ENCODE measurements at regions not wholly inside any gene's neighbourhood (a gene's known extent, or its start where the extent isn't known, plus 50 kb on each side); places are given as distances from the start of the nearest gene placed in this dataset.
A peak's percentile ranks its signal among the peaks of the same experiment; 100 is the strongest.
"Not testable (repeated sequence)": the region's sequence is repeated elsewhere in the genome, so short reads cannot be mapped to it uniquely, and the experiment has no call there.

- 80 to 84% (median 82%) methylated on average over 14 of the region's 14 CpGs for WGBS, 4 donors
- Histone ChIP-seq H3K4me1 (replicated peaks in 1 of 2) (no peaks in the 10 kb centered on the region), H3K36me3 (replicated peaks in 1 of 2) (no peaks in the 10 kb centered on the region), H3K4me3 (no peak overlapping the region), H3K27ac (no peak overlapping the region), H3K27me3 (no peaks in the 10 kb centered on the region), H3K9me3 (replicated peaks in 1 of 3) (no peaks in the 10 kb centered on the region)
- peak in 2 of 7 donors; percentile 7 to 11 for DNase-seq
- TF ChIP-seq CTCF (IDR thresholded peaks at IDR 0.05) (no peak), POLR2A (IDR thresholded peaks at IDR 0.05) (no peak)
- intact Hi-C loops (cut with DNase I): no loop called here
Measured at GRCh38 chr22:47303161-47303890, 540.9 kb downstream of the TBC1D22A start.

GRCh38 chr22:47302587-47302986, 540.1 kb downstream of the TBC1D22A start:
- H3K27ac ChIP-seq; intact Hi-C loops (cut with DNase I); H3K4me1 ChIP-seq (replicated peaks in 1 of 2); H3K27me3 ChIP-seq; DNase-seq; H3K36me3 ChIP-seq (replicated peaks in 1 of 2); H3K4me3 ChIP-seq; H3K9me3 ChIP-seq (replicated peaks in 1 of 3): not testable (repeated sequence)
- 70 to 83% (median 81%) methylated on average over 1 of the region's 1 CpG for WGBS, 4 donors

- intact Hi-C loops (cut with DNase I): no loop called here
- H3K4me1 ChIP-seq (replicated peaks in 1 of 2): no peaks in the 10 kb centered on the region
- H3K27me3 ChIP-seq: no peaks in the 10 kb centered on the region
- no peak overlapping the region for H3K27ac ChIP-seq
- no peaks in the 10 kb centered on the region for H3K36me3 ChIP-seq (replicated peaks in 1 of 2)
- 75 to 80% (median 79%) methylated on average over 9 to 13 of the region's 13 CpGs for WGBS, 4 donors
- H3K4me3 ChIP-seq: no peak overlapping the region
- TF ChIP-seq POLR2A (IDR thresholded peaks at IDR 0.05) (no peak), CTCF (IDR thresholded peaks at IDR 0.05) (no peak)
- peak in 2 of 7 donors; percentile 9 to 23 for DNase-seq
- H3K9me3 ChIP-seq (replicated peaks in 1 of 3): no peaks in the 10 kb centered on the region
Measured at GRCh38 chr22:47301820-47302475, 539.5 kb downstream of the TBC1D22A start.

GRCh38 chr22:47300698-47301405, 538.4 kb downstream of the TBC1D22A start:
- TF ChIP-seq POLR2A (IDR thresholded peaks at IDR 0.05) (no peak), CTCF (IDR thresholded peaks at IDR 0.05) (no peak)
- DNase-seq: peak in 1 of 7 donors; percentile 6

More at GRCh38 chr22:47300698-47301405, 538.4 kb downstream of the TBC1D22A start:
- no peak overlapping the region for H3K27ac ChIP-seq
- no peak overlapping the region for H3K4me3 ChIP-seq
- WGBS, 4 donors: 83 to 89% (median 85%) methylated on average over 4 to 11 of the region's 11 CpGs
- no peaks in the 10 kb centered on the region for H3K36me3 ChIP-seq (replicated peaks in 1 of 2)
- H3K27me3 ChIP-seq: no peaks in the 10 kb centered on the region
- intact Hi-C loops (cut with DNase I): no loop called here
- no peaks in the 10 kb centered on the region for H3K4me1 ChIP-seq (replicated peaks in 1 of 2)
- H3K9me3 ChIP-seq (replicated peaks in 1 of 3): no peaks in the 10 kb centered on the region

Measured in adrenal gland (tissue), 9 donors.